ENCODE measurements at regions not wholly inside any gene's neighbourhood (a gene's known extent, or its start where the extent isn't known, plus 50 kb on each side); places are given as distances from the start of the nearest gene placed in this dataset.

DNA sequence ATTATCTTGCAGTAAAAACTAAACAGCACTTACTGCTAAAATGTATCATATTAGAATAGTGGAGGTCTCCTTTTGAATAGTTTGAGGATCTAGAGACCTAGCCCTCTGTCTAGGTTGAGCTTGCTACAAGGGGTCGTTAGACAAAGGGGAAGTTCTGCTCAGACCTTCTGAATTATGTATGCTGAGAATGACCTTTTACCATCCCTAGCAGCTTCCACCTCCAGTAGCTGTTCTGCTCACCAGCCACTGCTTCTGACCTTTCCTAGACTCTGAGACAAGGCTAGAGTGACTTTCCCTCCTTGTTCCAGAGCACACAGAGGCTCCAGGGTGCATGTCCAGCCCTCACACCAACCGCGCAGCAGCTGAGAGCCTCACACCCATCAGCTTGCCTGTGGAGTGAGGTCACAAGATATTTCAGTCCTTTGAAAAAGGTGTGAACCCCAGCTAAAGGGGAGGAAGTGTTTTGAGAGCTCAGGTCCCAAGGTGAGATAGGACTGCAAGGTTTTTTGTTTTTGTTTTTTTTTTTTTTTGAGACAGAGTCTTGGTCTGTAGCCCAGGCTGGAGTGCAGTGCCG lies 289.3 kb upstream of the TNP1 start:
- Mint-ChIP-seq H3K4me1 (no peaks in the 10 kb centered on the region), H3K36me3 (no peaks in the 10 kb centered on the region)

DNA sequence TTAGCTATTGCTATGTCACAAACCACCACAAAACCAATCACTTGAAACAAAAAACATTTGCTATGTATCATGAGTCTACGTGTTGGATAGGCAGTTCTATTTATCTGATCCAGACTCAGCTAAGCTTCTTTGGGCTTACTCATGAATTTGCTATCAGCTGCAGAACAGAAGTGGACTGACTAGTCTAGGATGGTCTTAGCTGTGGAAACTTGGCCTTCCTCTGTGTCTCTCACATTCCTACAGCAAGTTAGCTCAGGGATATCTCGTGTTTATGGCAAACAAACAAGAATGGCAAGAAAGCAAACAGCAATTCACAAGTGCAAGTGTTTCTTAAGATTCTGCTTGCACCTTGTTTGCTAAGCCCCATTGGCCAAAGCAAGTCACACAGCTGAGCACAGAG lies 288.0 kb upstream of the TNP1 start:
- H3K27me3 Mint-ChIP-seq, result peaks cover 2% of the 10 kb centered on the region

More for the DNA sequence above, 289.3 kb upstream of the TNP1 start:
- Mint-ChIP-seq H3K27ac (no peak overlapping the region), H3K4me3 (no peak overlapping the region), H3K9me3 (no peaks in the 10 kb centered on the region), H3K27me3 (peaks cover 2% of the 10 kb centered on the region)

DNA sequence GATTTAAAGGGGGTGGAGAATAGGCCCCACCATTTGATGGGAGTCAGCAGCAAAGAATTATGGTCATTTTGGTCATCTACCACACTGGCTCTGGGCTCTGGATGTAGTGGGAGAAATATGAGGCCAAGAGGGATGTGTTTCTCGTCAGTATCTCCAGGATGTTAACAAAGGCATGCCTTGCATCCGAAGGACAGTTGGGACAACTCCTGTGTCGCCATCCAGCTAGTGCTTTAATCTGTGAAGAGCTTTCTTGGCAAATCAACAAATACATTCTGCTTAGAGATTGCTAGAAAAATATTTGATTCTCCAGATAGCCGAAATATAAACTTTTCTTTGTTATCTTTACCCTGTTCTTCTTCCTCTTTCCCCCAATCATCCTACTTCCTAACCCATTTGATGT lies 287.1 kb upstream of the TNP1 start:
- Mint-ChIP-seq H3K4me3 (no peak overlapping the region), H3K27me3 (peaks cover 2% of the 10 kb centered on the region), H3K27ac (no peak overlapping the region), H3K36me3 (peaks cover 2% of the 10 kb centered on the region), H3K4me1 (no peaks in the 10 kb centered on the region), H3K9me3 (no peaks in the 10 kb centered on the region)

More for the DNA sequence above, 288.0 kb upstream of the TNP1 start:
- Mint-ChIP-seq H3K27ac (no peak overlapping the region), H3K4me3 (no peak overlapping the region), H3K4me1 (no peaks in the 10 kb centered on the region), H3K9me3 (no peaks in the 10 kb centered on the region), H3K36me3 (no peaks in the 10 kb centered on the region)

DNA sequence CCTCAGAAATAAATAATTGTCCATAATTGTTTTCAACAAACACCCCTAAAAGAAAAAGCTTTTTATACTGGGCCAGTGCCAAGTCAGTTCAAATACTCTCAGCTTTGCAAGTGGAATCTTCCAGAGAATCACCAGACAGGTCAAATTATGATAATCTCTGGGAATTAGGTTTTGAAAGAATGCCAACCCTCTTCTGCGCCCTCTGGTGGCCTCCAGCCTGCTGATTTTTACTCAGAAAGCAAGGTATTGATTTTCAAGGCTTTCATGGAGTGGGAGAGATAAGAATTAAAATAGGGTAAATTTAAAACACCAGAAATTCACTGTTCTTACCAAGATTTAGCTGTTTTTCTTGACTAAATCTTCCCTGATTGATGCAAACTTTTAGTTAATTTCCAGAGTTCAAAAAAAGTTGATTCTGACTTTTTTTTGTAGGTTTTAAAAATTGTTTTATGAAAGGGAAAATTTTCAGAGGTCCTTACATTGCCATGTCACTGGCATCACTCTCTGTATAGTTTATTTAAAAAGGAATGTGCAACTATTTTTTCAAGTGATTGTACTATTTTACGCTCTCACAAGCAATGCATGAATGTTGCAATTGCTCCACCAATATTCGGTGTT lies 282.9 kb upstream of the TNP1 start:
- no peak overlapping the region for H3K4me3 Mint-ChIP-seq
- H3K9me3 Mint-ChIP-seq, result peaks cover 9% of the 10 kb centered on the region
- no peak overlapping the region for H3K27ac Mint-ChIP-seq
- no peaks in the 10 kb centered on the region for H3K4me1 Mint-ChIP-seq
- H3K27me3 Mint-ChIP-seq, result no peaks in the 10 kb centered on the region
- H3K36me3 Mint-ChIP-seq, result peaks cover 2% of the 10 kb centered on the region

DNA sequence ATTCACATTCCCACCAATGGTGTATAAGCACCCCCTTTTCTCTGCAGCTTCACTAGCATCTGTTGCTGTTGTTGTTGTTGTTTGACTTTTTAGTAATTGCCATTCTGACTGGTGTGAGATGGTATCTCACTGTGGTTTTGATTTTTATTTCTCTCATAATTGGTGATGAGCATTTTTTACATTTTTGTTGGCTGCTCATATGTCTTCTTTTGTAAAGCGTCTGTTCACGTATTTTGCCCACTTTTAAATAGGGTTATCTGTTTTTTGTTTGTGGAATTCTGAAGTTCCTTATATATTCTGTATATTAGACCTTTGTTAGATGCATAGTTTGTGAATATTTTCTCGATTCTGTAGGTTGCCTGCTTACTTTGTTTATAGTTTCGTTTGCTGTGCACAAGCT lies 278.4 kb upstream of the TNP1 start:
- Mint-ChIP-seq H3K27ac (no peak overlapping the region), H3K36me3 (peaks cover 2% of the 10 kb centered on the region), H3K4me3 (no peak overlapping the region), H3K9me3 (peaks cover 9% of the 10 kb centered on the region), H3K4me1 (no peaks in the 10 kb centered on the region), H3K27me3 (no peaks in the 10 kb centered on the region)

DNA sequence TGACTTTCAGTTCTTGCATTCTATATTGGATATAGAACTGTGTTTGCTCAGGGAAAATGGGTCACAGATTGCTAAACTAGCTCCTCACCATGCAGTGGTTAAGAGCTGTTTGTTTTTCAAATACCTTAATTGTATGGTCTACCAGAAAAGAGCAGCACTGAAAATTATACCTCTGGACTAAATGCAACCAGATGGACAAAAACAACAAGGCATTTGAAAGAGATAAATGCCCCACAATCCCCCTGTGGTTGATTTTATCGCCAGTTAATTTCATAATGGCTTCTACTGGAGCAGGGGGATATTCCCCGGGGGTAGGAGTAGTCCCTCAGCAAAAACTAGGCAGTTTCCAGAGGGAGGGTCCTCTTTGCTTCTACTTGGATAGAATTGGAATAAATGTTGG lies 267.9 kb upstream of the TNP1 start:
- Mint-ChIP-seq H3K9me3 (no peaks in the 10 kb centered on the region), H3K4me3 (no peak overlapping the region), H3K4me1 (no peaks in the 10 kb centered on the region), H3K27ac (no peak overlapping the region), H3K36me3 (no peaks in the 10 kb centered on the region), H3K27me3 (peaks cover 2% of the 10 kb centered on the region)

DNA sequence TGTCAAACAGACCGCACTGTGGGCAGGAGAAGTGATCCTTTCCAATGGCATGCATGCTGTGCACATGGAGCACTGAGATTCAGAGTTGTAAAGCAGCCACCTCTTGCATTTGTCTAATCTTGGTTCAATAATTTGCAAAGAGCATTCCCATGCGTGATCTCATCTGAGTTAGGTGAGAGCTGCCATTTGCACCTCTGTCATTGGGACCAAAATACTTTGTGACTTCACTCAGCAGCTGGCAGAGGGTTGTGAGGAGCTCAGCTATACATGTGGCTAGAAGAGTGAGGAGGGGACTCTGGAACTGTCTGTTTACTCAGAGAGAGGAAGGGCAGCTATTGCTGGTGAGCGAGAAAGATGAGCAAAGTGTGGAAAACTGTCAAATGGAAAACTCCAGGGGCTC lies 265.1 kb upstream of the TNP1 start:
- Mint-ChIP-seq H3K36me3 (no peaks in the 10 kb centered on the region), H3K4me1 (no peaks in the 10 kb centered on the region), H3K9me3 (no peaks in the 10 kb centered on the region), H3K27ac (no peak overlapping the region), H3K27me3 (no peaks in the 10 kb centered on the region), H3K4me3 (no peak overlapping the region)

DNA sequence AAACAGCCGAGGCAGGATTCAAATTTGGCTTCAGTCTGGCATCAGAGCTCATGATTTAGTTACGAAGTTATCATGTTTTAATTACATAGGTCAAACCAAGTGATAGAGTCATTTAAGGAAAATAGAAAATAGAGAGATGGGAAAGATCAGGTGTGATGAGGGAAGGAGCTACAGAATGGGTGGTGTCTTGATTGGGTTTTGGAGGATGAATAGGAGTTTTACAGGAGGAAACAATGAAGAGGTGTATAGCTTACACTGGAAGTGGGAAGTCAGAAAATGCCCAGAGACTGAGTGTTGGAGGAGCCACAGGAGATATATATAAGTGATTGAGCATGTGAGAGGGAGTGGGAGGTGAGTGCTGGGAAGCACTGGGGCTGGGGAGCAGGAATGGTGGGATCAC lies 264.2 kb upstream of the TNP1 start:
- Mint-ChIP-seq H3K27ac (no peak overlapping the region), H3K4me1 (no peaks in the 10 kb centered on the region), H3K9me3 (no peaks in the 10 kb centered on the region), H3K36me3 (no peaks in the 10 kb centered on the region), H3K4me3 (no peak overlapping the region), H3K27me3 (no peaks in the 10 kb centered on the region)

DNA sequence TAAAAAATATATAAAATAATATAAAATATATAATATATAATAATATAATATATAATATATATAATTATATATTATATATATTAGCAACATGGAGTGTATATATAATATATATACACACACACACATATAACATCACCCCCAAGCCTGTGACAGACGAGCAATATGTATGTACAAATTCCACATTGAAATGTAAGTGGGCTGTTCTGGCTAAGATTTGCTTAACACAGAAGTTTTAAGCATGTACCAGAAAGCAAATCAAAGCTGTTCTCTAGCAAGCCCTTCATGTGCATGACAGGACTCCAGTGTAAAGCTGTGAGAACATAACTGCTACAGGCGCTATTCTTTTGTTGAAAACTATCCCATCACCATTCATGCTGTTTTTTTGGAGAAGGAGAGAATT lies 261.7 kb upstream of the TNP1 start:
- no peaks in the 10 kb centered on the region for H3K9me3 Mint-ChIP-seq
- no peaks in the 10 kb centered on the region for H3K4me1 Mint-ChIP-seq
- H3K4me3 Mint-ChIP-seq, result no peak overlapping the region
- H3K27me3 Mint-ChIP-seq, result peaks cover 2% of the 10 kb centered on the region
- no peak overlapping the region for H3K27ac Mint-ChIP-seq
- no peaks in the 10 kb centered on the region for H3K36me3 Mint-ChIP-seq

DNA sequence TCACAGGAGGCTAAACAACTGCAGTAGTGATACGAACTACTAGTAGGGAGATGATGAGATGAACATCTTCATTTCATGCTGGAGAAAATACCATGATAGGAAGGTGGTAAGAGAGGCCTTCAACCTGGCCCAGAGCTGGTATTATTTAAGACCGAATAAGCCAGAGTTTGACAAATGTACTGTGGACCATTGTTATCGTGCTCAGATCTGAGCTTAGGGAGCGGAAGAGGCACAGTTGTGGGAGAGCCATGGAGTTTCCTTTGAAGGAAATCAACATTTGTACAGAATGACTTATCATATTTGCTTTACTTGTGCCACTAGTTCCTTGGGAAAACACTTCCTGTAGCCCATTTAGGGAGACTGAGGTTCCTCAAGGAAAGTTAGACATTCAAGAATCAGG lies 260.6 kb upstream of the TNP1 start:
- H3K27me3 Mint-ChIP-seq, result peaks cover 3% of the 10 kb centered on the region
- H3K4me3 Mint-ChIP-seq, result no peak overlapping the region
- H3K9me3 Mint-ChIP-seq, result no peaks in the 10 kb centered on the region
- no peaks in the 10 kb centered on the region for H3K4me1 Mint-ChIP-seq
- no peak overlapping the region for H3K27ac Mint-ChIP-seq
- H3K36me3 Mint-ChIP-seq, result no peaks in the 10 kb centered on the region

DNA sequence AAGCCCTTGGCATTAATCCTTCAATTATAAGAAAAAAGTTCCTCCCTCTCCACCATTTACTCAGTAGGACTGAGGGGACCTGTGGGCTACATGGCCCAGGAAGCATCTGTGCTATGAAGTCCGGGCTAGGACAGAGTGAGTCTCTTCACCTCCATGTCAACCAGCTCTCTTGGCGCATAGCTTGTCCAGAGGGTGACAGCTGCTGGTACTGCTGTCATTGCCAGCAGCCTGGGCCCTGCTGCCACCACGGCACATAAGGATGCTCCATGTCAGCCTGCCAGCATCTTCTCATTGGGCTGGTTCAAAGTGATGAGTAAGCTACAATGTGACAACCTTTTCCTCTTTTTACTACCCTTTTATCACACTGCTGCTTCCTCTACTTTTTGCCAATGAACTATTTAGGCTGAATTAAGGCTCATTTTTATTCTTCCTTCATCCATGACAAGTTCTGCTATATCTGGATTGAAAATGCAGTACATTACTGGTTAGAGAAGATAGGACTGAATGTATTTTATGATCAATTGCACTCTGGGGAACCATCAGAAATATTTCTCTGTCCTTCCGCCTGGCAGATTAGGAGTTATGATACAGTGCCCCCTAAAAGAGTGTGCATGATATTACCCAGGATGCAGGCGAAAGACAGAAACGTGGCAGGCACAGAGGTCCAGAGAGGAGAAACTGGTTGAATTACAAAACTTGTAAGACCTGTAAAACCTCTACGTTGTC lies 258.9 kb upstream of the TNP1 start:
- Mint-ChIP-seq H3K27ac (no peak overlapping the region), H3K36me3 (no peaks in the 10 kb centered on the region), H3K27me3 (peaks cover 3% of the 10 kb centered on the region), H3K4me1 (no peaks in the 10 kb centered on the region), H3K9me3 (no peaks in the 10 kb centered on the region), H3K4me3 (no peak overlapping the region)

DNA sequence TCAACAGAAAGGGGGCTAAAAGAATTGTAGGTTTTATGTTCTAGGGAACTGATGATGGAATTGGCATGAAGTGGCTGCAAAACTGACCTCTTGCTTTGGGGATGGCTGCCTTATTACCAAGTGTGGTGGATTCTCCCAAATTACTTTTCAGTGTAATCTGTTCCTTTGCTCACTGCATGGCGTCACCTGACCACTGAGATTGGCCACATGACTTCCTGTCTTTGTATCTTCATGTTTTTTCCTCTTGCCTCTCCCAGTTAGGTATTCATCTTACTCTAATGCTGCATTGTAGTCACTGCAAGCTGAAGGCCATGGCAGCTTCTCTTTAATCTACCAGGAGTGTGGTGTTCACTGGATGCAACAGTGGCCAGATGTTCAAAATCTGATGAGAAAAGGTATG lies 257.7 kb upstream of the TNP1 start:
- Mint-ChIP-seq H3K9me3 (no peaks in the 10 kb centered on the region), H3K27ac (no peak overlapping the region), H3K4me3 (no peak overlapping the region), H3K4me1 (no peaks in the 10 kb centered on the region), H3K27me3 (peaks cover 3% of the 10 kb centered on the region), H3K36me3 (no peaks in the 10 kb centered on the region)

DNA sequence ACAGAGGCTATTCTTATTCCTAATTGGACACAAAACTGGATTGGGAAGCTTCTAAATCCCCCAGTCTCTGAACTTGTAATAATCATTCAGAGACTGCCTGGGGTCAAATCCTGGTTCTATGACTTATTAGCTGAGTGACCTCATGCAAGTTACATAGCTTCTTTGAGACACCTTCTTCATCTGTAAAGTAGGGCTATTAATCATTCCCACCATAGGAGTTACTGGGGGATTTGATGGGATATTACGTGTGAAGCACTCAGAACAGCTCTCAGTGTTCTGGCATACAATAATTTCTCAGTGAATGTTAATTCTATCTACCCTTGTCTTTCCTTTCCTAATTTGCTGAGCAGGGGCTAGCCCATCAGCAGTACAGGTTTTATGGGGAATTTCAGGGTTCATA lies 256.7 kb upstream of the TNP1 start:
- Mint-ChIP-seq H3K4me3 (no peak overlapping the region), H3K27ac (no peak overlapping the region), H3K4me1 (no peaks in the 10 kb centered on the region), H3K9me3 (no peaks in the 10 kb centered on the region), H3K36me3 (no peaks in the 10 kb centered on the region), H3K27me3 (peaks cover 3% of the 10 kb centered on the region)

DNA sequence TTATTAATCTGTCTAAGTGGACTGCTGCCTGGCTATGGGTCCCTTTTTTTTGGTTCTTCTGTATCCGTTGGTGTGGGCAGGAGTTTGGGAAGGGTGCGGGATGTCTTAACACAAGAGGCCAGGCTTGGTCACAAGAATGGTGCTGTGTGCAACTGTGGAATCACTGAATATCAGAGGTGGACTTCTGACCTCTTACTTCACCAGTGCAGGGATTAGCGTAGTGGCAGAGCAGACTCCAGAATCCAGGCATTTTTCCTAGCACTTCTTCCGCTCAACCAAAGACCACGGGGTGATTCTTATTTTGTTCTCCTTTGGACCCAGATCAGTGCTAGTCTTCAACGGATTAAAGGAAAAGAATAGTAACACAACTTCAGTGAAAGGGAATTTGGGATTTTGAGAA lies 254.3 kb upstream of the TNP1 start:
- no peaks in the 10 kb centered on the region for H3K9me3 Mint-ChIP-seq

DNA sequence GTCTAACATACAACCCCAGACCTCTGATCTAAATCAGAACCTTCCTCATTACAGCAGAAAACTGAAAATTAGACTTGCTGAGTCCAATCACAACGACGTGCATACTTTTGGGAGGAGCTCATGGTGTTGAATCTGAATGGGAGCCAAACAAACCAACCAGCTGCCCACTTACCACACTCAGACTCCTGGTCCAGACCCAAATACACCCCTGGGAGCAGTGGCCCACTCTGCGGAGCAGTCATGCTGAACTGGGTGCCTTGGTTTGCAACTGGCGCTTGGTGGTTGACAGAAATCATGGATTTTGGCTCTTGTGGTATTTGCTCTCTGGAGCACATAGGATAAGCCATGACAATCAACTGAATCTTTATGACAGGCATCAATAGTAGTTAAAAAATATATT lies 253.6 kb upstream of the TNP1 start:
- Mint-ChIP-seq H3K4me1 (no peaks in the 10 kb centered on the region), H3K36me3 (no peaks in the 10 kb centered on the region), H3K27me3 (peaks cover 3% of the 10 kb centered on the region), H3K4me3 (no peak overlapping the region), H3K9me3 (no peaks in the 10 kb centered on the region), H3K27ac (no peak overlapping the region)

More for the DNA sequence above, 254.3 kb upstream of the TNP1 start:
- Mint-ChIP-seq H3K4me1 (no peaks in the 10 kb centered on the region), H3K27me3 (peaks cover 4% of the 10 kb centered on the region), H3K4me3 (no peak overlapping the region), H3K36me3 (no peaks in the 10 kb centered on the region), H3K27ac (no peak overlapping the region)

DNA sequence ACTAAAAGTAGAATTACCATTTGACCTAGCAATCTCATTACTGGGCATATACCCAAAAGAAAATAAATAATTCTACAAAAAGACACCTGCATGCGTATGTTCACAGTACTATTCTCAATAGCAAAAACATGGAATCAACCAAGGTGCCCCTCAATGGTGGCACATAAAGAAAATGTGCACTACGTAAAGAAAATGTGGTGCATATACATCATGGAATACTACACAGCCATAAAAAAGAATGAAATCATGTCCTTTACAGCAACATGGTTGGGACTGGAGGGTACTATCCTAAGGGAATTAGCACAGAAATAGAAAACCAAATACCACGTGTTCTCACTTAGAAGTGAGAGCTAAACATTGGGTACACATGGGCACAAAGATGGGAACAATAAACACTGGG lies 250.7 kb upstream of the TNP1 start:
- H3K4me3 Mint-ChIP-seq, result no peak overlapping the region
- no peaks in the 10 kb centered on the region for H3K9me3 Mint-ChIP-seq
- H3K27me3 Mint-ChIP-seq, result peaks cover 5% of the 10 kb centered on the region
- H3K36me3 Mint-ChIP-seq, result no peaks in the 10 kb centered on the region
- no peak overlapping the region for H3K27ac Mint-ChIP-seq
- H3K4me1 Mint-ChIP-seq, result no peaks in the 10 kb centered on the region

Measured in activated naive CD4-positive, alpha-beta T cell treated with anti-CD3 and anti-CD28 coated beads, Interleukin-2, amount 50 U/mL, for 24 hours (primary cell).